Islet precursor cell (in vitro differentiated cells): ENCODE measurements at regions not wholly inside any gene's neighbourhood (a gene's known extent, or its start where the extent isn't known, plus 50 kb on each side); places are given as distances from the start of the nearest gene placed in this dataset.

Source experiments
- DNase-seq: peaks from one replicate; pipeline ENCODE4 v3.0.0-alpha.2; 2018

DNA sequence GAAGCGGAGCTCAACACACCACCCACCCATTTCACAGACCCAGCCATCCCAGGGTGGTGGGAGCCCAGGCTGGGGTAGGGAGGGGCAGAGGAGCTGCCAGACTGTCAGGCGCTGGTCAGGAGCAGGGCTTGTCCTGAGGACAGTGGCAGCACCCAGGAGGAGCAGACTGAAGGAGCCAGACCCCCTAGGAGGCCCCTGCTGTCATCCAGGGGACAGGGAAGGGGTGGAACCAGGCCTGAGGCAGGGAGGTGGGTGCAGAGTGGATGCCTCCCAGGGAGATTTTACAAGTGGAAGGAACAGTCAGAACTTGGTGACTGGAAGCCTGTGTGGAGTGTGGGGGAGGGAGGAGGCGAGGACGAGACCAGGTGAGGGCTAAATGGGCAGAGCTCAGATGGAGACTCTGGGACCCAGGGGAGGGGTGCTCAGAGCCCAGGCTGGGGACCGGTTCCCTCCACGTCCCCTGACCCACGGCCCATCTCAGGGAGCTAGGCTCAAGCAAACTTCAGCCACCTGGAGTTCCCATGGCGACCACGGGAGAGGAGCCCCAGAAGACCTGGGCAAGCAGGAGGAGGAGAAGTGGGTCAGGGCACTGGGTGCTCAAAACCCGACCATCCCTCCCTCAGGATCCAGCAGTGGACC lies 215.4 kb downstream of the TBC1D2B start:
- peak; percentile 45 for DNase-seq

DNA sequence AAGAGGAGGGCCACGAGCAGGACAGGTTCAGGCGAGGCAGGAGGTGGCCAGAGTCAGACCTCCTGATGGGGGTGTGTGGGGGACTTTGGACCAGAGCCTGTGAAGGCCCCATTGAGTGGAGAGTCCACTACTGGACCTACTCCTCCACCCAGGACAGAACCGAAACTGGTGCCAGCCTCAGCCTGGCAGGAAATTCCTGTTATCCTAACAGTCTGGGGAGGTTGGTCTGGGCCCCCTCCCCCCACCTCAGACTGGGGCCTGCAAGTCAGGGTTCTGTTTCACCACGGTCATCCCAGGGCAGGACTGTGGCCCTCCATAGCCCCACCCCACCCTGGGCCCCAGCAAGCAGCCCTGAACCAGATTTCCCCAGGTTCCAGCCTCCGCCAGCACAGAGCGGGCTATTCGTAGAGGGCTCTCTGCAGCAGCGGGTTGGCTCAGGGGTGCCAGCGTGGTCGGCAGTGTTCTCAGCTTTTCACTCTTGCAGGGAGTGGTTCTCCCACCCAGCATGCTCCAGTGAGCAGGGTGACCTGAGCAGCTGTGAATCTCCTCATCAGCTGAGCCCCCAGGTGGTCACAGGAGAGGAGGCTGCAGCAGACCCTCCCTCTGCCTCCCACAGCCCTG lies 217.3 kb downstream of the TBC1D2B start:
- peak; percentile 42 for DNase-seq

DNA sequence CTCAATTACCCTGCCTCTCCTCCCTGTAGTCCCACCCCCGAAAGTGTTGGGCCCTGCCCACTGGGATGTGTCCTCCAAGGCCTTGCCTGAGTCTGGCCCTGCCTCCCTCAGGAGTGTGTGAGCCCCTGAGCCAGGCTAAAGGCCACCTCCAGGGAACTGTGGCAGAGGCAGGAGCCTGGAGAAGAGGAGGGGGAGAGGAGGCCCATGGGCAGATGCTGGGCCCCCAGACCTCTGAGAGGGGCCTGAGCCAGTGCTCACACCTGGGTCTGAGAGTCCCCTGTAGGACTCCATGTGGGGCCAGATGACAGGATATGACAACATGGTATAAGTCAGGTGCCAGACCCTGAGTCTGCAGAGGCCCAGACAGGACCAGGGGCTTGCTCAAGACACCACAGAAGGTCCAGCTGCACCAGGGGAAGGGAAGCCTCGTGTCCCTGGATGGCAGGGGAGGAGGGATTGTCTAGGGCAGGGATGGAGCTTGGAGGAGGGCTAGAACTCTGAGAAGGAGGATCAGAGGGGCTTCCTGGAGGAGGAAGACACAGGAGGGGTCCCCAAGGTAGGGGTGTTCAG lies 217.9 kb downstream of the TBC1D2B start:
- DNase-seq = peak; percentile 57

DNA sequence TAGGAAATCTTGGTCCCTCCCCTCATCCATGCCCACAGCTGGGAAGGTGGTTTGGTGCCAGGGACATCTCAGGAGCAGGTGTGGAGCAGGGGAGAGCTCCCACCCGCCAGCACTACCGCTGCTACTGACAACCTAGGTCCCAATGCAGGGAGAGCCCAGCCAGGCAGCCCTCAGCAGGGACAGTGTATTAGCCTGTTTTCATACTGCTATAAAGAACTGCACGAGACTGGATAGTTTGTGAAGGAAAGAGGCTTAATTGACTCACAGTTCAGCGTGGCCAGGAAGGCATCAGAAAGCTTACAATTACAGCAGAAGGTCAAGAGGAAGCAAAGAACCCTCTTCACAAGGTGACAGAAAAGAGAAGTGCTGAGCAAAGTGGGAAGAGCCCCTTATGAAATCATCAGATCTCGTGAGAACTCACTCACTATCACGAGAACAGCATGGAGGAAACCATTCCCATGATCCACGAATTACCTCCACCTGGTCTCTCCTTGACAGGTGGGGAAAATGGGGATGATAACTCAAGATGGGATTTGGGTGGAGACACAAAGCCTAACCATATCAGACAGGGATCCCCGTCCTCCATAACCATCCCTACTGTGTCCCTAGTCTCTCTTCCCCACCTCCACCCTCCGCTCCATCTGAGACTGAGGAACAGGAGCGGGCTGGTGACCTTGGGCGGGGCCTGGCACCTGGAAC lies 218.6 kb downstream of the TBC1D2B start:
- DNase-seq = peak; percentile 36

DNA sequence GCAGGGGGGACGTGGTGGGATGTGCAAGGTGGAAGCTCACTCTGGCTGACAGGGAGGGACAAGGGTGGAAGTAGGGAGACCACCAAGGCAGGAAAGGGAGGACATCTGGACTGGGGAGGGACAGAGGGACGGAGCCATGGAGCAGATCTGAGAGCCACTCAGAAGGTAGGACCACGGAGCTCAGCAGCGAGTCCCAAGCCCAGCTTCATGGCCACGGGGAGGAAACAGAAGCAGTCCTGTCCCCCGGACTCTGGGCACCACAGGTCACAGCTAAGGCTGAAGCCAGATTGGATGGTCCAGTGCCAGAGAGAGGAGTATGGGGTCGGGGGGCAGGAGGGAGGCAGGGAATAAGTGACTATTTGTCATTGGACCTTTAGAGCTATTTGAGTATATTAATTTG lies 220.1 kb downstream of the TBC1D2B start:
- no peak for DNase-seq

DNA sequence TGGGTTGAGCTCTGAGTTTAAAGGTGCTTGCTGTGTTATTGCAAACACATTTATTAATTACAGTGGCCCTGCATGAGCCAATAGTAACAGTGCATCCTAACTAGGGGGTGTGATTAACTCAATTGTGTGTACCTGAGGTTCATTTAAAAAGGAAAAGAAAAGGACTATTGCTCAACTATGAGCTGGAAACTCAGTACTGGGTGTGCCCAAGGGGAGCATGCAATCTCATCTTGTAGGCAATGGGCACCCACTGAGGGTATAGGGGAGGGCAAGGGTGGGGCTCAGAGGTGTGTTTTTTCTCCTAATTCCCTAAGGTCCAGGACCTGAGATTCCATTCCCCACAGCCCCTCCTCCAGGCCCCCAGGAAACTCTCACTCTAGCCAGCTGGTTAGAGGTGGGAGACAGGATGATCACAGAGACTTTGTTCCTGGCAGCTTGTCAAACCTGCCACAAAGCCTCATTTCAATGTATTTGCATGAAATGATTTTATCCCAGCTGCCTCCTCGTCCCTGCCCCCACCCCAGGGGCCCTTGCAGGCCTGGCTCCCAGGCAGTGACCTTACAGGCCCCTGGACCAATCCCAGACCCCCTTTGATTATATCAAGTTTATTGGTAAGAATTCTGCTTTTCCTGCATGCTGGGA lies 220.7 kb downstream of the TBC1D2B start:
- DNase-seq = peak; percentile 35

DNA sequence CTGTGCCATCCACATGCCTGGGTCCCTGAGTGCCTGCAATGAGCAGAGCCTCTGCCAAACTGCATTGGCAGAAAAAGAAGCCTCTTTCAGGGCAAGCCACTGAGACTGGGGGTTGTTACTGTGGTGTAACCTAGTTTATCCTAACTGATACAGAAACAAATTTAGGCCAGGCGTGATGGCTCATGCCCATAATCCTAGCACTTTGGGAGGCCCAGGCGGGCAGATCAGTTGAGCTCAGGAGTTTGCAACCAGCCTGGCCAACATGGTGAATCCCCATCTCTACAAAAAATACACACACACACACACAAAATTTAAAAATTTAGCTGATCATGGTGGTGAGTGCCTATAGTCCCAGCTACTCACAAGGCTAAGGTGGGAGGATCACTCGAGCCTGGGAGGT lies 221.6 kb downstream of the TBC1D2B start:
- peak; percentile 32 for DNase-seq

DNA sequence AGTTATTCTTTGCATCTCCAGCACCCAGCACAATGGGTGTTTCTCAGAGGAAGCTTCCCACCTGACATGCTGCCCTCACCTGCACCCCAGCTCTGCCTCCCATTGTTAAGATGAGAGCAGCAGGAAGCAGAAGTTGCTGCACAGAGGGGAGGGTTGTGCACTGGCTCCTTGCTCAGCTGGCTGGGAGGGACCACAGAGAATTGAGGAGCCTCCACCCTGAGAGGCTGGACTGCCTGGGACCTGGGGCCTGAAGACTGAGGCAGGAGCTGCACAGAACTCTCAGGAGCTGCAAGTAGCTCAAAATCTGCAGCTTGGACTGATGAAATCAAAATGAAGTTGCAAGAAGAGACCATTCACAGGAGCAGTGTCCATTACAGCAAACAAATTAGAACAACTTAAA lies 222.3 kb upstream of the LINGO1 start:
- peak; percentile 40 for DNase-seq

DNA sequence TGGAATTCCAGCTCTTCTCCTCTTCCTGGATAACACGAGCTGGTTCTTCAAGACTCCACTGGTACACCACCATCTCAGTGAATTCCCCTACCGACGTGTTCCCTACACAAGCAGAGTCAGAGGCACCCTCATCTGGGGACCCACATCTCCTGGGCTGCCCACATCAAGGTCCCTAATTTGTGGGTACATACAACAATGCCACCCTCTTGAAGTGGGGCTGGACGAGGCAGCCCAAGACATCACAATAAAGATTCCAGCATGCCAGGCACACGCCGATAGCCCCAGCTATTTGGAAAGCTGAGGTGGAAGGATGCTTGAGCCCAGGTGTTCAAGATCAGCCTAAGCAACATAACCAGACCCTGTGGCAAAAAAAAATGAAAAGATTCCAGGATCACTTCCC lies 221.2 kb upstream of the LINGO1 start:
- no peak for DNase-seq

DNA sequence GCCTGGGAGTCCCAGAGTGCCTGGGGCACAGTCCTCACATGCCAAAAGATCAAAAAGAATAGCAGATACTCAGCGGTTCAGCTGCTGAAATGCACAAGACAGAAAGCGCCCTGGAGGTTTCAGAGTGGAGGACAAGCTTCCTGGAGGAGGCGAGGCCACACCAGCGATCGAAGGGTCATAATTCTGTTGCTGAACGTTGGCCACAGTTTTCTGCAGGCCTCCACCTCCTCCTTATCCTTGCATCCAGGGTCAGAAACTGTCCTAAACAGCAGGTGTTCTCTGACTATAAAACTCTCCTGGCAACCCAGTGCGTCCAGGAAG lies 220.3 kb upstream of the LINGO1 start:
- DNase-seq = peak; percentile 71

DNA sequence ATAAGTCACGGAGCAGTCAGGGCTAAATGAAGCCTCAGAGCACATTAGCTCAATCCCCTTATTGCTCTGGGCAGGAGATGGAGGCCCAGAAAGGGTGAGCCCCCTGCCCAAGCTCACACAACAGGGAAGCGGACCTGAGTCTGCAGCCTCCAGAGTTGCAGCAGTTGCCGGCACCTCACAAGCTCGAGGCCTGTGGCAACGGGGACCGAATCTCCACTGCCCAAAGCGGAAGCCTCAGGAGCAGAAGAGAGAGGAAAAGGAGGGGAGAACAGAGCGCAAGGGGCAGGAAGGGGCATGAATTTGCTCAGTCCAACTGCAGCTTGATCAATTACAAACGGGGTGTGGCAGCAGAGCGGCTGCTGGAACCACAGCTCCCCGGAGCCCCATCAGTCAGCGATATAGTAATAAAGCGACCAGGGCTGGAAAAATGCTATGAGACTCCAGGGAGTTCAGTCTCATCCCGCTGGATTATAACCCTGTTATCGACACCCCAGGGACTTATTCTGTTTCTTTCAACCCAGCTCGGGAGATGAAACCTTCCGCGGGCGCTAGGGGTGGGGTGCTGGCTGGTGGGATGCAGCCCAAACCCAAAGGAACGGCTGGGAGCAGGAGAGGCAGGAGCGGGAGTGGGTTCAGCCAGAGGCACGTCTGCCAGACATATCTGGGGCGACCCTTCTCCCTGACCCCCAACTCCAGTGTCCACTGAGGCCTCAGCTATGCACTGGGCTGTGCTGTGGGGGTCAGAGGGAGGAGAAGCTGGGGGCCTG lies 219.7 kb upstream of the LINGO1 start:
- peak; percentile 34 for DNase-seq

DNA sequence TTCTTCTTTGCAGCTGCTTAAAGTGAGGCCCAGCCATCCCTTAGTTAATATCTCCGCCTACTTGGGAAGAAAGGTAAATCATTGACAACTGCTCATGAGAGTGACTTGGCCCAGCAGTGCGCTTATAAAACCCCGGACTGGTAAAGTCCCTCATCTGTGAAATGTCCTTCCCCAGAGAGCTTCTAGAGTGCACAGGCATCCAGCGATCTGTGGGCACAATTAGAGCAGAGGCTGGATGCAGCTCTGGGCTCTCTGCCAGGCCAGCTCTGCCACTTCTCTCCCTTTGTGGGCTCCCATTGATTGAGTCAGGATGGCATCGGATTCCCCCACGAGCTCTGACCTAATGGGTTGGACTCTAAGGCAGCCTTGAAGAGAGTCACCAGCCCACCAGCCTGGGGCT lies 219.0 kb upstream of the LINGO1 start:
- DNase-seq = peak; percentile 47

DNA sequence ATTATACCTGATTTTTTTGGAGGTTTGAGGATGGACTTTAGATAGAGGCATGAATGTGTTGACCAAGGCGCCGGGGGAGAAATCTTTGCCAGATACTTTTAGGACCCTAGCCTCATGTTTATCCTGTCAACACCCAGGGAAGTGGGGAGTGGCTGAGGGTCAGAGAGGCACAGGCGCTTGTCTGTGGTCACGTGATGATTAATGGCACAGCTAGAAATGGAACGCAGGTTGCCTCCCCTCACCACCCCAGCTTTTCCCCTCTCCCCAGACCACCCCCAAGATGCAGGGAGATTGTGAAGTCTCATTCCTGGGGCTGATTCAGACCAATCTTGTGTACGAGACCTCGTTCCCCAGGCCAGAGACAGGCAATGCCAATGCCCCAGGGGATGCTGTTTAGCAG lies 218.4 kb upstream of the LINGO1 start:
- DNase-seq = peak; percentile 51

DNA sequence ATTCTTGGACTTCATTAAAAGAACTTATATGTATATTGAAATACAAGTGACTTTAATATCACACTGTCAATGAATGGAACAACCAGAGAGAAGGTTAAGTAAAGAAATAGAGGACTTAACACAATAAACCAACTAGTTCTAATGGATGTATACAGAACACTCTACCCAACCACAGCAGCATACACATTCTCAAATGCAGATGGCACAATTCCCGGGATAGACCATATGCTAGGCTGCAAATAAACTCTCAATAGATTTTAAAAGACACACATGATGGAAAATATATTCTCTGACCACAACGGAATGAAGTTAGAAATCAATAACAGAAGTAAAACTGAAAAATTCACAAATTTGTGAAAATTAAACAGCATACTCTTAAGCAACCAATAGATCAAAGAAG lies 214.3 kb upstream of the LINGO1 start:
- no peak for DNase-seq

DNA sequence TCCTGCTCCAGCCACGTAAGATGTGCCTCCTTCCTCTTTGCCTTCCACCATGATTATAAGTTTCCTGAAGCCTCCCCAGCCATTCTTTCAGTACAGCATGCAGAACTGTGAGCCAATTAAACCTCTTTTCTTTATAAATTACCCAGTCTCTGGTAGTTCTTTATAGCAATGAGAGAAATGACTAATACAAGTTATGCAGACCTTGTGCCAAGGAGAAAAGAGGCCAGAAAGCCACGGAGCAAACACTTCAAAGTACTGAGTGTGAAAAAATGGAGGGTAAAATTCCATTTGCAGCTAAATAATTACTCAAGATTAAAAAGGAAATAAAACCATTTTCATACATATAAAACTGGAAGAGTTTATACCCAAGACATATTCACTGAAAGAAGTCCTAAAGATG lies 213.6 kb upstream of the LINGO1 start:
- DNase-seq = no peak

DNA sequence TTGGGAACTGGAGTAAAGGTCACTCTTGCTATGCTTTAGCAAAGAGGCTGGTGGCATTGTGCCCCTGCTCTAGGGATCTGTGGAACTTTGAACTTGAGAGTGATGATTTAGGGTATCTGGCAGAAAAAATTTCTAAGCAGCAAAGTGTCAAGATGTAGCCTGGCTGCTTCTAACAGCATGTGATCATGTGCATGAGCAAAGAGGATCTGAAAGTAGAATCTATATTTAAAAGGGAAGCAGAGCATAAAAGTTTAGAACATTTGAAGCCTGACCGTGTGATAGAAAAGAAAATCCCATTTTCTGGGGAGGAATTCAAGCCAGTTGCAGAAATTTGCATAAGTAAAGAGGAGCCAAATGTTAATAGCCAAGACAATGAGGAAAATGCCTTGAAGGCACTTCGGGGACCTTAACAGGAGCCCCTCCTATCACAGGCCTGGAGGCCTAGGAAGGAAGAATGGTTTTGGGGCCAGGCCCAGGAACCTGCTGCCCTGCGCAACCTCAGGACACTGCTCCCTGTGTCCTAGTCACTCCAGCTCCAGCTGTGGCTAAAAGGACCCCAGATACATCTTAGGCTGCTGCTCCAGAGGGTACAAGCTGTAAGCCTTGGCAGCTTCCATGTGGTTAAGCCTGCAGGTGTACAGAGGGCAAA lies 212.2 kb upstream of the LINGO1 start:
- DNase-seq = no peak

DNA sequence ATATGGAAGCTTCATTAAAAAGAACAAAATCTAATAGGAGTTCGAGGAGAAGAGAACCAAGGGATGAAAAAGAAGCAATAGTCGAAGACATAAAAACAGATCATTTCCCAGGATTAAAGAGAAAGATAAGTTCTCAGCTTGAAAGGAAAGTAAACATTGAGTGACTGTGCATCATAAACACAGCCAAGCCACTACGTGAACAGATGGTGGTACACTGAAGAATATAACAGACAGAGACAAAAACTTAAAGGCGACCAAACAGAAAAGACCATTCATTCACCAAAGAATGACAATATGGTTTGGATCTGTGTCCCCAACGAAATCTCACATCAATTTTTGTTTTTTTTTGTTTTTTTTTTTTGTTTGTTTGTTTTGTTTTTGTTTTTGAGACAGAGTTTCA lies 210.8 kb upstream of the LINGO1 start:
- DNase-seq = no peak

DNA sequence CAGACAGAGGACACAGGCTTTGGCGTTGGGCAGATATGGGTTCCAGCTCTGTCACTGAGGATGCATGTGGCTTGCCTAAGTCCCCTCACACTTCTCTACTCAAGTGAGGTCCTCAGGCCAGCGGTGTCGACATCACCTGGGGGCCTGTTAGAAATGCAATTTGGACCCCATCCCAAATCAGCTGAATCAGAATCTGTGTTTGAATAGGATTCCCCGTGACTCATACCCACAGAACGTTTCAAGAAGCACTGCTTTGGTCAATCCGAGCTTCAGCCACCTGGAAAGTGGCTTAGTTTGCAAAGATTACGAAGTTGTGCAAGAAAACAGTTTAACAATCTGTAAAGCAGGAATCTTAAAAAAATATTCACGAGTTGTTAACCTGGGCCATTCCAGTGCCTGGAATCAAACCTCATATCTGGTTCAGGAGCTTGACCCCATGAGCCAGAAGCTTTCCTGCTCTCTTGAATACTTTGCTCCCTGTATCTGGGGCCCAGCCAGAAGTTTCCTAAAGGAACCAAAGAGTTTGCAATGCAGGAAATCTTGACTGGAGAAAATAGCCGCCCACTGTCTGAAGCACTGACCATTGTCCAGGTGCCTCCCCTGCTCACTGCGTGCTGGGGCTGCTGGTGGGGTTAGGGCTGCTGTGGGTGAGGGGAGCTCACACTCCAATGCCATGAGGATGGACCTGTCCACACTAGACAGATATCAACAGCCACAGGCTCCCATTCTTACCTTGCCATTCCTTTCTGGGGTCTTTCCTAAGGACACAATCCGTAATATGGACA lies 208.5 kb upstream of the LINGO1 start:
- DNase-seq = peak; percentile 56

DNA sequence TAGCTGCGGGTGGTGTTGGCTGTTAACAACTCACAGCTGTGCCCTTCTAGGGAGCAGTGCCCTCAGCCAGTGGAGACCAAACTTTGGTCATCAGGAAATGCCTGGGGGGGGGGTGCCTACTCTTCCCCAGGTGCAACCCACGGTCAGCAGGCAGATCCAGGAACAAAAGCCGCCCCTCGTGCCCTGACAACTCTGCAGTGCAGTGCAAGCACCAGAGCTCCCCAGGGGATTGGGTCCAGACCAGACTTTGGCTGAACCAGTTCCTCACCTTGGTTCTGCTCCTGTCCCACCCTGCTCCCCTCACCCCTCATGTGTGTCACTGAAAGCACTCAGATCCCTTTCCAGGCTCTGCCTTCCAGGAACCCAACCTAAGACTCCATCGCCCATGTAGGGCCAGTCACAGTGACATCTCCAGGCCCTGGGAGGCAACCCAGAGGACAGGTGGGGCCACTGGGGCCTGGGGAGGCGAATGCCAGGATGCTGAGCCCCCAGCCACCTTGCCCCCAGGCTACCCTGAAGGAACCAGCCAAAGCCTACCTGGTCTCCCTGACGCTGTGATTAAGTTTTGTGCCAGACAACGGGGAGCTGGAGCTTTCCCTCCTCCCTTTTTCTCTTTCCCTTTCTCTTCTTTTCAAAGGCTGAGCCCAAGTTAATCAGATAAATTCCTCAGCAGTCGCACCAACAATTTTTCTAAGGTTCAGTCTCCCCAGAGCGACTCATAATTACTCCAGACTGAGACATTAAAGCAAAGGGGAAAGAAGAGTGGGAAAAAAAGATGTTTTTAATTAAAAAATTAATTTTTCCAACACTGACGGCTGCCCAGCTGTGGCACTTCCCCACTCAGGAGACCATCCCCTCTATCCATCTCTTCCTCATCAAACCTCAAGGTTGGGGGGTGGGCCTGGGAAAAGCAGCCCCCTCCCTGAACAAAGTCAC lies 207.5 kb upstream of the LINGO1 start:
- peak; percentile 47 for DNase-seq

DNA sequence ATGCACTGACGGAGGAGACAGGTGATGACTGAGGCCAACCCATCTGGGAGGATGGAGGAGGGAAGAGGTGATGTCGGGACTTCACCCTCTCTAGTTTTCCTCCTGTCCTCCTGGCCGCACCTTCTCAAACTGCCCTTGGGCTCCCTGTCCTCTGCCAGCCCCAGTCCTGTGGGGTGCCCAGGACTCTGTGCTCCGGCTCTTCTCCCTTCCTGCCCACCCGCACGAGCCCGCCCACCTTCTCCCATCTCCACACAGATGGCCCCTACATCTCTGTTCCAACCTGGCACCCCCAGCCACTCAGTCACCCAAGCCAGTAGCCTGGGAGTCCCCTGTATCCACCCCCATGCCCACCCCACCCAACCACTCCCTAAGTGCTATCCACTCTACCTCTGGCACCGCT lies 206.7 kb upstream of the LINGO1 start:
- DNase-seq = peak; percentile 35
